RPMI7951 (cell line): ENCODE measurements at regions not wholly inside any gene's neighbourhood (a gene's known extent, or its start where the extent isn't known, plus 50 kb on each side); places are given as distances from the start of the nearest gene placed in this dataset.
"Not testable (repeated sequence)": the region's sequence is repeated elsewhere in the genome, so short reads cannot be mapped to it uniquely, and the experiment has no call there.

Experiments used
- DNase-seq: peaks from one replicate; pipeline ENCODE4 v3.0.0-alpha.2; 2012; ENCODE audit warnings: low read depth

- DNase-seq, result peak; percentile 41
Observed at GRCh38 chr9:129414377-129414992, 206.4 kb downstream of the C9orf50 start.

DNA sequence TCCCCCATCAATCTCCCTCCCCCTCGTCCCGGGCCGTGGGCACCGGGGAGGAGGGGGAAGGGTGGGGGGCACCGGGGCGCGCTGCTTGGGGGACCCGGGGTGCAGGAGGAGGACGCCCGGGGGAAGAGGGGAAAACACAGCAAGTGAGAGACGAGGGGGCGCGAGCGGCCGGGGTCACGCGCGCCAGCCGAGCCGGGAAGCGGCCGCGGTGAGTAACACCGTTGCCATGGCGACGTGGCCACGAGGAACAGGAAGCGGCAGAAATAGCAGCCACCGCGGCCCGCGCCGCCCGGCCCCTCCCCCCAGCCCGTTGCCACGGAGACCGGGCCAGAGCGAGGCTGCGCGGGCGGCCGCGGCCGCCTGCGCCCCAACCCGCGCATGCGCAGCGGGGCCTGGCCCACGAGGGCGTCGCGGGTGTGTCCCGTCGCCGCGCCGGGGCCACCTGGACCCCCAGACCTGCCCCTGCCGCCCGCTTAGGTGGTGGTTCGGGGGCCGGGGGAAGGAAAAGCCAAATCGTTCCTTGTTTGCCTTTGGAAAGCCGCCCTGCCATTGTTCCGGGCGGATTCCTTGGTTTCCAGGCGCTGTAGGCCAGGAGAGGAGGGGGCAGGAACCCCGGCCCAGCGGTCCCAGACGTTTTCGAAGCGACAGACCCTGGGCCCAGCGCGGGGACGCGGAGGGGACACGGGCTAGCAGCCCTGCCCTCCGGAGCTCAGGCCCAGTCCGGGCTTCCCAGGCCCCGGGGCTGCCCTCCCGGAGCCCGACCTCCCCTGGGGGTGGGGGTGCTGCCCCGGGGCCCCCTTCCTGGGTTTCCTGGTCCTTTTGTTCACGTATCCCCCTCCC lies 207.1 kb downstream of the C9orf50 start:
- DNase-seq, result peak; percentile 94

- DNase-seq, result peak; percentile 79
Observed at GRCh38 chr9:129412814-129413536, 207.9 kb downstream of the C9orf50 start.

GRCh38 chr9:129412176-129412813 lies 208.6 kb downstream of the C9orf50 start:
- DNase-seq, result not testable (repeated sequence)

DNA sequence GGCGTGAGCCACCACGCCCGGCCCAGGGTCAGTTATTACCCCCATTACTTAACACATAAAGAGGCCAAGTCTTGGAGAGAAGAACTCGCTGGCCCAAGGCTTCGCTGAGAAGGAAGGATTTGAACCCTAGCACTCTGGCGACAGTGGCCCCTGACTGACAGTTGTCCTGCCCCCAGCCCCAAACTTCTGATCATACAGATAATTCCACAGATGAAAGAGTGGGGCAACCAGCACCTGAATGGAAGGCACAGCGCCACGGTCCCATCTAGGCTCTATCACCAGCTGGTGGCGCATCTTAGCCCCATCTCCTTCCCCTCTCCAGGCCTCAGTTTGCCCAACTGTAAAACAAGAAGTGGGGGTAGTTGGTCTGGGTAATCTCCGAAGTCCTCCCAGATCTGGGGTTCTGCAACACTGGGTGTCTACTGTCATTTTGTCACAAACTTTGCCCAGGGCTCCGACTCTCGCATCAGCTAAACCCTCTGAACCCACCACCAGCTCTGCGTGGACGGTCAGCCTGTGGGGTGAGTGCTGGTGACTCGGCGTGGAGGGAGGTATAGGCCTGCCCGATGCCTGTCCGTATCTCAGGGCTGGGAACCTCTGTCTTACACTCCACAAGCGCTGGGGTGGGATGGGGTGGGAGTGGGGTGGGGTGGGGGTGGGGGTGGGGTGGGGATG lies 209.3 kb downstream of the C9orf50 start:
- DNase-seq, result no peak

DNA sequence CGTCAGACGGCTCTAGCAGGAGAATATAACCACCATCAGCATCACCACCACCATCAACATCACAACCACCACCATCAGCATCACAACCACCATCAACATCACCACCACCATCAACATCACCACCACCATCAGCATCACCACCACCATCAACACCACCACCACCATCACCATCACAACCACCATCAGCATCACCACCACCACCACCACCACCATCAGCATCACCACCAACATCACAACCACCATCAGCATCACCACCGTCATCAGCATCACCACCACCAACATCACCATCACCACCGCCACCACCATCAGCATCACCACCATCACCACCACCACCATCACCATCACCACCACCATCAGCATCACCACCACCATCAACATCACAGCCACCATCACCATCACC lies 210.7 kb downstream of the C9orf50 start:
- no peak for DNase-seq

DNA sequence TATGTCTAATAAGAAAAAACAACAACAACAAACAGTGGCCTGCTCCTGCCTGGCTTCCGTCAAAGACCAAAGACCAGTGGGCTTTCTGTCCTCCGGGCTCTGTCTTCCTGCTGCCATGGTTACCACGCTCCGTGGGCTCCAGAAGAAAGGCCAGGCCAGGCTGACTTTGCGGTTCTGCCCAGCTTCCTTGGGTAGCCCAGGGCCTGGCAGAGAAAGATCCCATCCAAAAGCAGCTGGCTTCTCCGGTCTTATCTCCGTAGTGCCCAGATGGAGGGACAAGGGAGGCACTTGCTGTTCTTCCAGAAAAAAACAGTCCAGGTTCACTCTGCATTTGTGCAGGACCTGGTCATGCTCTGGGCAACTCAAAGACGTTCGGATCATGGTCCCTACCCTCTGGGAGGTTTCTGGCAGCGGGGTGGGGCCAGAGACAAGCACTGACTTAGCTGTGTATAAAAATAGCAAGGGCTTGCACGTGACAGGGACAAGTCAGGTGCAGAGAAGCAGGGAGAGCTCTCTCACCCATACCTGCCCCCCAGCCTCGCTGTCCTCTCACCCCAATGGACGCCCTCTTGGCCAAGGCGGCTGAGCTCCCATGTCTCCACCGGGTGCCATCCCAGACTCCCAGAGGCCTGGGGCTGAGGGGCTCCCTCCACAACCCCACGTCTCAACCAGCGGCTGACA lies 212.2 kb downstream of the C9orf50 start:
- DNase-seq, result no peak

DNA sequence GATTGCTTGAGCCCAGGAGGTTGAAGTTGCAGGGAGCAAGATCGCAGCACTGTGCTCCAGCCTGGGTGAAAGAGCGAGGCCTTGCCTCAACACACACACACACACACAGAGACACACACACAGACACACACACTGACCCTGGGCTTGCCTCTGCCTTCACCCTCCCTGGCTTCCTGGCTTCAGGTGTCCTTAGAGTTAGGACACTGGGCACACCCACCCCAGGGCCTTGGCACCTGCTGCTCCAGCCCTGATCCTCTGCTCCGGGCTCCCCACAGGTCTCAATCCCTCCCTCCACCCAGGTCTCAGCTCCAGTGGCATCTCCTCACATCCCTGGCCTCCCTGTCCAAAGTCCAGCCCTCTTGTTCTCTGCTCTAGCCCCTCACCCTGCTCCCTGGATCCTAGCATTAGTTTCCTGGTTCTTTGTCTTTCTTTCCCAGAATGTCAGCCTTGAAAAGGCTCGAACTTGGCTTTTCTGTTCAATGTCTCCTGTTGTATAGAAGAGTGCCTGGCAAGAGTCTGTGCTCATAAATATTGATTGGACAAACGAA lies 212.9 kb downstream of the C9orf50 start:
- DNase-seq, result no peak

- DNase-seq, result no peak
Observed at GRCh38 chr9:129406278-129407225, 214.3 kb downstream of the C9orf50 start.

DNA sequence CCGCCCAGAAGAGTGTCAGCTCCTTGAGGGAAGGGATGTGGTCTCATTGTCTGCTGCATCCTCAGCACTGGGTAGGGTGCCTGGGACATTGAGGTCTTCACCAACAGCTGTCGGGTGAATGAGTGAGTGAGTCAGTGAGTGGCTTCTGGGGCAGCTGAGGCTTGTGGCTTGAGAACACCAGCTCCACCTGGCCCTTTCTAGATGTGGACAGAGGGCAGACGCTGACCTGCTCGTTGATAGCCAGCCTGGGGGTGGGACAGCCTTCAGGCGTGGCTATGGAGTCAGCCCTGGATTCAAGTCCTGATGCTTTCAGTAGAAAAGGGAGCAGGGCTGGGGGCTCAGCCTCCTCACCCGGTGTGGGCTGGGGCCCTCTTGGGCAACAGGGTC lies 215.1 kb downstream of the C9orf50 start:
- no peak for DNase-seq

GRCh38 chr9:129405089-129405826 lies 215.6 kb downstream of the C9orf50 start:
- no peak for DNase-seq

DNA sequence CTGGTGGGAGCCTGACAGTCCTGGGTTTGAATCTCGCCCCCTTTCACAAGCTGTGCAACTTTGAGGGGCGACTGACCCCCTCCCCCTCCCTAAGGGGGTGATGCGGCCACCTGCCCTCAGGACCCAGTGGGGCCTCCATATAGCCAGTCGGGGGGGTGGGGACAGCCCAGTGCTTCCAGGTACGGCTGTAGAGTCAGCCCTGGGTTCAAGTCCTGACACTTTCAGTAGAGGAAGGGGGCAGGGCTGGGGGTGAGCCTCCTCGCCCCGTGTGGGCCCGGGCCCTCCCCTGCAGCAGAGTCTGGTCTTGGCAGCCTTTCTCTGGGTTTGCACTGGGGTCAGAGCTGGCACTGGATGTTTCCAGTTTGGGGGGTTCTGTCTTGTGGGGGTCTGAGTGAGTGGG lies 216.3 kb downstream of the C9orf50 start:
- no peak for DNase-seq

GRCh38 chr9:129403779-129404620 lies 216.9 kb downstream of the C9orf50 start:
- DNase-seq, result no peak

DNA sequence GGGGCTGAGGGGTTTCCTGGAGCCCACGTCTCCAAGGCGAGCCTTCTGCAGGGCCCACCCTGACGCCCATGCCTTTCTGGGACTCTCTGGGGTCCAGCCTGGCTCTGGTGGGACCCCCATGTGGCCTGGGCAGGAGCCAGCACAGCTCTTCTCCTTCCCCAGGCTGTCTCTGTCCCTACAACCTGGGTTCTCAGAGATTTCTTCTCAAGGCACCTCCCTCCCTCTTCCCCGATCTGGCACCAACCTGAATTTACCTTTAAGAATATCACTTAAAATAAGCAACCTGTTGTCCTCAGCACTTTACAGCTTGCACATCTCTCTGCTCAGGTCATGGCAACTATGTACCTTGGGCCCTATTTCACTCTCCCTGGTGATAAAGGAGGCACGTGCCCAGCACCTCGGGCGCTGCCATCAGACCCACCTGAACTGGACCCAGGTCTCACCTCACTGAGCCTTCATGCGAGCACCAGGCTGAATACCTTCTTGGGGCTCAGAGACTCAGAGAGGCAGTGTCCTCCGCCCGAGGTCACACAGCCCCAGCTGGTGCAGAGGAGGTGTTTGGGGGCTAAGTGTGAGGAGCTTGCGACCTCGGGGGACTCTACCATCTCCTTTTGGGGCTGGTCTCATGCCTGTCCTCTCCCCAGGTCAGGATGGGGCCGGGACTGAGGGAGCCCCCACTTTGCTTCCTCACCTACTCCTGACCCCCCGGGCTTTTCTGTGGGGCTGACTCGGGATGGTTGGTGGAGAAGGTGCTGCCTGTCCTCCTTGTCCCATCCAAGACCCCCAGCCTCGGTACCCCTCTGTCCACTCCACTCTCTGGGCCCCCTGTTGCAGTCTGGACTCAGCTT lies 217.7 kb downstream of the C9orf50 start:
- no peak for DNase-seq

GRCh38 chr9:129402371-129402739 lies 218.5 kb downstream of the C9orf50 start:
- no peak for DNase-seq

DNA sequence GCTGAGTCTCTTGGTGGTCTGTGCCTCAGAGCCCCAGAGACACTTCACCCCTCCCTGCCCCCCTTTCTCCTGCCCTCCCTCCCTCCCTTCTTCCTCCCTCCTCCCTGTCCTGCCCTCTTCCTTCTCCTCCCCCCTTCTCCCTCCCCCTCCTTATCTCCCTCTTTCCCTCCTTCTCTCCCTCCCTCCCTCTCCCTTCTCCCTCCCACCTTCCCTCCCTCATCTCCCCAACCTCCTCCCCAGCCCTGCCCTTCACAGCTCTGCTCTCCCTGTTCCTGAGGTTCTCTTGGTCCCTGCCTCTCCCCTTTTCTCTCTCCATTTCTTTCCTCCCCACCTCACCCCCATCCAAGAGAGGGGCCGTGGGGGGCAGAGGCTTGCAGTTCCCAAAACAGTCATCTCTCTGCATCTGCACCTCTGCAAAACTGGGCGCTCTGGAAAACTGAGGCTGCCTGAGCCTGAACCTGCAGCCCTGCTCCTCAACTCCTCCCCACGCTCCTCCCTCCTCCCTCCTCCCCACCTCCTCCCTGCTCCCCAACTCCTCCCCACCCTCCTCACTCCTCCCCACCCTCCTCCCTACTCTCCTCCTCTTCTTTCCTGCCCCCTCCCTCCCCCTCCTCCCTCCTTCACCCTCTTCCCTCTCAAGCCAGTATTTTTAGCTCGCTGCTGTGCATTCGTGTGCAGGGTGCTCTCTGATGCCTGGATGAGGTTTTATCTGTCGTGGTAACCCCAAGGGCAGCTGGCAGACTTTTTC lies 219.1 kb downstream of the C9orf50 start:
- no peak for DNase-seq
